GM03348 (cell line): ENCODE measurements at regions not wholly inside any gene's neighbourhood (a gene's known extent, or its start where the extent isn't known, plus 50 kb on each side); places are given as distances from the start of the nearest gene placed in this dataset.

Experiments
- DNase-seq: peaks from one replicate; pipeline ENCODE4 v3.0.0; 2012; ENCODE audit warnings: low spot score

DNA sequence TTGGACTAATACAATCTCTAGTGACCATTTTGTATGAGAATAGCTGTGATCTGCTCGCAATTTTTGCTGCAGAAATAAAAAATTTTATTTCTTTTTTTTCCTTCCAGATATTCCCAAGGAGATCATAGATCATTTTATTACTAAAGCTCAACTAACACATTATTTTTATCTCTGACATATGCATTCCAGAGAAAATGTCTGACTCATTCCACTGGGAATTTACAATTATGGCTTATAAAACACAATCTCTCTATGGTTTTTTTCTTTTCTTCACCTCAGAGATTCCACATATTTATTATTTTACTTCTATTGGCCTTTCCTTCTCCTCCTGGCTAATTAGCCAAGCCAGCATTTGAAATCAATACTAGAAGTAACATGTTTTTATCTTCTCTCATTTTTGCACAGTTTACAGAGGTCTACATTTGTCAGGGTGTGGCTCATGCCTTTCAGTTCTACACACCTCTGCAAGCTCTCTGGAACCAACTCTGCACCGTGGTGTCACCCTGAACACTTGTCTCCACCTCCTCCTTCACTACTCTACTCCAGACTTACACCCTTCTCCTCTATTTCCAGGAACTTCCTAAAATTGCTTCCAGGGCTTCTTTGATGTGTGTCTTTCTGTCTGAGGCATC is 59.8 kb upstream of the GPM6A start:
- DNase-seq: no peak

DNA sequence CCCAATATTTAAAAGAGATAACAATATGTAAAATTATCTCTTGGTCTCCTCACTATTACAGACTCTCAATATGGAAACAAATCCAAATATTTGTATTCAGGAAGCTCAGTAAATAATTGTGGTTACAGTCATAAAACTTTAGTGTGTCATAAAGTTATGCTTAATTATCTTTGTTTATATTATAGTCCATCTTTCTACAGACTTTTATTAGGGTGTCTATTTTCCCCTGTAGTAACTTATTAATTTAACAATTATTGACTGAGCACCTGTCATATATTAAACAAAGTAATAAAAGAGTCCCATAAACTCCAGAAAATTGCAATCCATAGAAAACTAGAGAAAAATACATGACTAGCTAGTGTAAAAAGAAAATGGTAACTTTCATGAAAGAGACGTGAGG is 61.6 kb upstream of the GPM6A start:
- no peak for DNase-seq

DNA sequence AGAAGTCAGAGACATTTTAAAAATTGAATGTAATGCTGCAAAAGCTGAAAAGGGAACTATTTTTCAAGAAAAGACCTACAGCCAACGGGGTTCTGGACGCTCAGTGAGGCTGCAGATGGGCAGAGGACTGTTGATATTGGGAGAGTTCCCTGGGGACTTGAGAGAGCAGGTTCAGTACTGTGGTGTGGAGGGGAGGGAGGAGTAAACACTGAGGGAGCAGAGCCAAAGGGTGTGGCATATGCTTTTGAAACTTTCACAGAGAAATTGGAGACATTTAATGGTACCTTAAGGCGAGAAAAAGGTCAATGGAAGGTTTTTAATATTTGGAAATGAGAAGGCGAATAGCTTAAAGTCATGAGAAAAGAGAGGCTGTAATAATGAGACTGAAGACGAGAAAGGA is 62.2 kb upstream of the GPM6A start:
- DNase-seq: no peak

DNA sequence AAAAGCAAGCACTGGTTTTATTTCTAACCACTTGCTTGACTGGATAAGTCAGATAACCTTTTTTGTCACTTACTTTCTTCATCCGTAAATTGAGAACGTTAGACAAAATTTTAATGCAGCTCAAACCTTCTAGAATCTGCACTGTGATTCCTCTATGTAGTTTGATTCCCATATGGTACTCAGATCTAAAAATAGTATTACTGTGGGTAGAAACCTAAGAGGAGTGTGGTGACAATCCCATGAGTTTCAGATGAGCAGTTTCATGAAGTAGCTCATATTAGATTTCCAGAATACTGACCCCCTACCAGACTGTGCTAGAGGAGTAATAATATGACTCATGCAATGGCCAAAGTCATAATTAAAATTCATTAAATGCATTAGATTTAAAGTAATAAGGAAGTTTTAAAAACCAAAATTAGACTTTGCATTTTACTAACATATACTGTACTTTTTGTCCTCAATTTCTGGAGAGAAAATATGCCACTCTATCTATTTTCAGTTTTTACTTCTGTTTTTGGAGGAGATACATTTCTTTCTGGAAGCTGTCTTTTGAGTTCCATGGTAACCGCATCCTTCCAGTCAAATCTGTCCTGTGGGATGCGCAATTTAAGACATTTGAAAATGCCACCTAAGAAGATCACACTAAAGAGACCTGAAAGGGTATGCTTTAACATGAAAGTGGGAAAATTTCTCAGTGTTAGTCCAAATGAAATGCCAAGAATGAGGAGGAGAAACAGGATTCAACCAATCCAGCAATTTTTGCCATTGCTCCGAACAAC is 64.1 kb upstream of the GPM6A start:
- no peak for DNase-seq

DNA sequence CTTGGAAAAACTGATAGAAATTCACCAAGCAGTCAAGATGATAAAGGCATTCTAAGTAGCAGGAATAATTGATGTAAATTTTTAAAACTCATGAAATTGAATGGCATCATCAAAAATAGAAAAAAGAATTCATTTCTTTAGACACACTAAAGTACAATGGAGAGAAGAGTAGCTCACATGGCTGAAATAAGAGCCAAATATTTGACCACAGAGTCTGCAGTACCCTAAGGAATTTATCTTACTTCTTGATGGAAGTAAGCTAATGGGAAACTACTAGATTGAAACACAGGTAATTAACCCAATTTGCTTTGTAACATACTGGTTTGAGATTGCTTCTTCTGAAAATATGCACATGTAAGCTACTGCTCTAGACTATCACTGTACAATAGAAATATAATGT is 70.8 kb upstream of the GPM6A start:
- no peak for DNase-seq

DNA sequence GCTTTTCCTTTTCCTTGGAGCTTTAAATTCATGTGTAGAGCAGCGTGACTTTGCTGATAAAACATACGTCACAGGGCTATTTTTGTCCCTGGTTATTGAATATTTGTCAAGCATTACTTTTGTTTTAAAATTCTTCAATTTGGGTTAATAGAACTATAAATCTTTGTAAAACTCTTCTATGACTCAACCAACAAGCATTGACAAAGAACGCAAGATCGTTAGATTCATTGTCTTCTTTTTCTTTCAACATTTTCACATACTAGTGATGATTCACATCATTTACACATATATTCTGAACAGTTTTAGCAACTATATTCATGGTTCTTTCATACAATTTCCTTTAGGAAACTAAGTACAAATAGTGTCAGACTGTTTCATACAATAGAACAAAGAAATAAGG is 72.0 kb upstream of the GPM6A start:
- no peak for DNase-seq

DNA sequence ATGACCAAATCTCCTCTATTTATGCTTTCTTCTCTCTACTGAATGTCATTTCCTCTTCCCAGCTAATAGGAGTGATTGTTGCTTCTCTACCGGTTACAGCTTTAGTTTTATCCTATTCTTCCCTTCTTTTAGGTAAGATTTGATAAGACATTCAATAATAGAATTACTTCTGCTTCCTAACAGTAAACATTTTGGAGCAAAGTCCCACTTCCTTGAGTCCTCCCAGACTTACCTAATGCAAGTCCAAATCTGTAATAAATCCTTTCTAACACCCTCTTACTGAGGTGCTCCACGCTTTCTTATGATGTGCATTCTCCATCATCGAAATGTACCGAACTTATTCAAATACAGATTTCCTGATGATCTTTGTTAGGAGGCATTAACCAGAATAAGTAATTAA is 79.2 kb upstream of the GPM6A start:
- DNase-seq: no peak

DNA sequence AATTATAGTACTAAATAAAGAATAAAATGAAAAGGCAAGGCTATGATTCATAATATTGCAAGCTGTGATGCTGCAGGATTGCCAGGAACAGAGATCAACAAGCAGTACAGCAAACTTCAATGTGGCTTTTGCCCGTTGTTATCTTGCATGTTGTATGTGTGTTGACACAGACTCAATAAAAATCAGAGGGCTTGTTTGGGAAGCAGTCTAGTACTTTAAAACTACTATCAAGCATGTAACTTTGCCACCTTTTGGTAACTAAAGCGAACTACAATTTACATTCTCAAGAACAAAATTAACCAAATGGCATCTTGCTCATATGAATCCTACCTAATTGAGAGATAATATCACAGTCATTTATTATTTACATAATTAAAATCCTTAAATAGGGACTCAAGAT is 79.8 kb upstream of the GPM6A start:
- peak; percentile 27 for DNase-seq

DNA sequence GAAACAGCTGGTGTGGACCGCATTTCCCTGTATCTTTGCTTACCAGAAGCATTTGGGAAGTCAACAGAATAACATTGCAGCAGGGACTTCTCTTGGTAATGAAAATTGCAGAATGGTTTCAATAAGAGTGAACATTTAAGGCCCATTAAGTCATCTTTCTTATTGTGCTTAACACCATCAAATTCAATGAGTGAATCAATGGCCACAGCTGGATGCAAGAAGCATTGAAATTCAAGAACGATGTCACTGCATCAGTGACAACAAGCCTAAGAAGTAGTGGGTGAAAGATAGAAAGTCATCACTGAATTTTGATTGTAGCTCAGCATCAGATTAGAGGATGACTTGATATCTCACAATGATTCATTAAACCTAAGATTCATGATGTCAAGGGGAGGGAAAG is 93.9 kb upstream of the GPM6A start:
- no peak for DNase-seq

DNA sequence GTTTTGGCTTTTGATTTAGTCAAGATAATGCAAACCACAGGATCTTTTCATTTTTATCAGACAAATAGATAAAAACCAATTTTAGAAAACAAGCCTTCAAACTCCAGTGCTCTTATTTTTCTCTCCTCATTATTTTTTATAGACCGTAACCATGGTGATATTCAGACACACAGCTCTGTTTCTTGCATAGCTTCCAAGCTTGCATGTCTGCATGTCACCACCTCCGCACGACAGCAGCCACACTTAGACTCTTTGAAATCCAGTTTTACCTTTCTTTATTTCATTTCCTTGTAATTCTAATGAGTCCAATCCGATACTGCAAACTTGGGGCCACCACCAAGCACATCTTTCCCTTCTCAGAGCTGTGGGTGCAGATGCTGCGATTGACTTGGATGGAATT is 94.3 kb upstream of the GPM6A start:
- no peak for DNase-seq

DNA sequence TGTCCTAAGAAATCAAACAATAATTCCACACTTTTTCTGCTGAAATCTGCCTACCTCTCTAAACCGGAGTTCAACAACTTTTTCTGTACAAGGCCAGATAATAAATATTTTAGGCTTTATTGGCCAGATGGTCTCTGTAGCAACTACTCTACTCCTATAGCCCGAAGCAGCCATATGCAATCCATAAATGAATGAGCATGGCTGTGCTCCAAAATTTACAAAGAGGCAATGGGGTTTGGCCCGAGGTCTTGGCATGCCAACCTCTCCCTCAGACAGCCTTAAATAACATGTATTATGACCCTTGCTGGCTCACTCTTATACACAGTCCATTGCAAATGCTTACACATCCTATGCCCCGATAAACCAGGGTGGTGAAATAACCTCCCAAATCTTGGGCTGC is 98.6 kb upstream of the GPM6A start:
- DNase-seq: no peak

DNA sequence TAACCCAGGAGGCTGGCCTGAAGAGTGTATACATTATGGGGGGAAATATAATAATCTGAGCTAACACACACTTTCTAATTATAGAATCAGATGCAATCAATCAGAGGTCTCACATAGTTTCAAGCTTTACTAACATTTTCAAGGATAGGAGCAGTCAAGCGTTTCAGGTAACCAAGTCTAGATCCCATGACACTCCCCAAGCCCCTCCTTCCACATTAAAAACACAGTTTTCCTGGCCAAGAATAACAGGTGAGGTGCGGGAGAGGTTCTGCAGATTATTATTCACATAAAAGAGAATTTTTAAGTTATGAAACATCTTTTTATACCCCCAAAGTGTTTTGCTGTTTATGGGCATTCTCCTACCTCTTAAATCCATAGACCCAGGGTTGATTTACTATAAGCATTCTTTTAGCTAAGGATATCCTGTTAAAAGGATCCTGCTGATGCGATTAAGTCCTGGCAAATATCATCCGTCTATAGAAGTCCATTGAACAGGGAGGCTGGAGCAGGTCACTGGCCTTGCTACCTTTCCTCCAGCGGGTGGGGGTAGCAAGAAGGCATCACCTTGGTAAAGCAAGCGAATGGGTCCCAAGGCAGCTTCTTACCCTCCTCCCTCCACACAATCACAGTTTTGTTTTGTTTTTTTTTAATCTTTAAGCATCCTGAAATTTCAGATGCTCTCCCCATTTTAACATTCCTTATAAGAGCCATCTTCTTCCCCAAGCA is 104.7 kb upstream of the GPM6A start:
- no peak for DNase-seq

DNA sequence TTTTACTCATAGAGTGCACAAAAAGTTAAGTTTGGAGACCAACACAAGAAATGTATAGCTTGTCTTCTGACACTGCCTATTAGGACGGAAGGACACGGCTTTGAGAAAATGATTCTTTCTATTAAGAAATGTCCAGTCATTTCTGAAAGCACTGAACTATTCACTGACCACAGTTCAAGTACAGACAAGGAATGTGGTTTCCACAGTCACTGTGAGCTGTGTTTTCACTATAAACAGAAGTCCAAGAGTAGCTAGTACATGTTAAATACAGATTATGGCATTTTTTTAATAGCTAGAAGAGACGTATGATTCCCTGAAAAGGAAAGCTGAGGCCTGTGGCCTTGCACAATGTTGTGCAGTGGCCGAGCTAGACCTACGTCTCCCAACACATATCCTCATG is 115.1 kb upstream of the GPM6A start:
- no peak for DNase-seq

DNA sequence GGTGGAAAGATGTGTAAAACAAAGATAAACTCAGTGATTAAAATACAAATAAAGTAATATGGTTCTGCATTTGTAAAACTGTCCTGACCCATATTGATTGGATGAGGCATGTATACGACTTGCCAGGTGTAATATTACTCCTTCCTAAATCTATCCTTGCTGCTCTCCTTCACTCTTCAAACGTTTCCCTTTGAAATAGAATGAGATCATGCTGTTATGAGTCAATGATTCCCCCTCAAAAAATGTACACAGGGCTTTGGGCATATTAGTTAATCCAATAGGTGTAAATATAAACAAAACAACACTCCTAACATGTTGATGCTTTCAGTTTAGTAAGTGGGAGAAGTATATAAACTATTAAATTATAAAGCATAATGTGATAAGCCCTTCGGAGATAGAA is 117.4 kb upstream of the GPM6A start:
- DNase-seq: no peak

DNA sequence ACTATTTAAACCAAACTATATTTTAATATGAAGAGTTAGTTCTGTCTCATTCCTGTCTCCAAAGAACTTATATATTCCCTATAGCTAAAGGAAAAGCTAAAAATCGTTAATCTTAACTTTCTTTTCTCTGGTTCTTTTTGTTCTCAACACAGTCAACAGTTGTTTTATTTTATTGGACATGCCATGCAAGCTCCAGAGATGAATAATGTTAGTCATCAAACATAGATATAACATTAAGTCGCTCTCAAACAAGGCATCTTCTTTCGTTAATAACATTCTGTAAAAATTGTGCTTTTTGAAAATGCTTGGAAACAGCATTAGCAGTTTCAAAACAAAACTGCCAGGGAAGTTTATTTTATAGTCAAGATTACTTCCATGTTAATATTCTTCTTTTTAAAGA is 117.9 kb upstream of the GPM6A start:
- no peak for DNase-seq

DNA sequence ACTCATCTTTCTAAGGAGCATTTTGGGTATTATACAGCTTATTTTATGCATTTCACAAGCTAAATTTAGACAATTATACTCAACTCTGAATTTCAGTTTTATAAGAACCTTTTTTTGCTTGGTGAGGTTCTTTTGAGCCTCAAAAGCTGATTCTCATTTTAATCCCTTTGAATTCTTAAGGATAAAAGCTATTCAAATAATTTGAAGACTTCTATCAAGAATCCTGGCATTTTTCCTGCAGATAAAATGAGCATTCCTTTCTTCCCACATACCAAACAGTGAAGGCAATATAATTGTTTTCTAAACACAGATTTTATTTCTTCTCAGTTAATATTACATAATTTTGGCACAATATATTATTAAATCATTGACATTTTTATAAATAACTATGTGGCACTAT is 118.4 kb upstream of the GPM6A start:
- DNase-seq: no peak

DNA sequence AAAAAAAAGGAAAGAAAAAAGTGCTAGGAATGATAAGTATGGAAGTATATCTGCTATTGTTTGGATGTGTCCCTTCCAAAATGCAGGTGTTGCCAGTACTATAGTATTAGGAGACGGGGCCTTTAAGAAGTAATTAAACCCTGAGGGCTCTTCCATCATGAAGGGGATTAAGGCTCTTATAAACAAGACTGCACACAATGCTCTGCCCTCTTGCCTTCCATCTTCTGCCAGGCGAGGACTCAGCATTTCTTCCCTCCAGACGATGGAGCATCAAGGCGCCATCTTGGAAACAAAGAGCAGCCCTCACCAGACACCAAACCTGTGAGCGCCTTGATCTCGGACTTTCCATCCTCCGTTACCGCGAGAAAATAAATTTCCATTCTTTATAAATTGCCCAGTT is 120.1 kb upstream of the GPM6A start:
- DNase-seq: no peak

DNA sequence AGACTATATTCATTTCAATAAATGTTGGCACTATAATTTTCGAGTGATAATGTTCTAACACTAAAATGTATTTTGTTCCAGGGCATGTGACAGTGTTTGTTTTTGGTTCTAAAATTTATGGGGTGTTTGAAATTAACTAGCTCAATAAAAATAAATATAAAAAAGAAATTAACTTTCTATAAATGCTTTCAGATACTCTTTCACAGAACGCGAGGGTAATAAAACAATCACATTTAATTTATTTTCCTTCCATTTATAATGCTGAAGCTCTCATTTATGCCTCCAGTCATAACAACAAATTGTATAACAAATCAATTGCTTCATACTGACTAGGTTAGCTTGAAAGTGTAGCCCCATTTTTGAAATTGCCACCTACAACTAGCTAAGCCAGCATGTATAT is 122.4 kb upstream of the GPM6A start:
- no peak for DNase-seq

DNA sequence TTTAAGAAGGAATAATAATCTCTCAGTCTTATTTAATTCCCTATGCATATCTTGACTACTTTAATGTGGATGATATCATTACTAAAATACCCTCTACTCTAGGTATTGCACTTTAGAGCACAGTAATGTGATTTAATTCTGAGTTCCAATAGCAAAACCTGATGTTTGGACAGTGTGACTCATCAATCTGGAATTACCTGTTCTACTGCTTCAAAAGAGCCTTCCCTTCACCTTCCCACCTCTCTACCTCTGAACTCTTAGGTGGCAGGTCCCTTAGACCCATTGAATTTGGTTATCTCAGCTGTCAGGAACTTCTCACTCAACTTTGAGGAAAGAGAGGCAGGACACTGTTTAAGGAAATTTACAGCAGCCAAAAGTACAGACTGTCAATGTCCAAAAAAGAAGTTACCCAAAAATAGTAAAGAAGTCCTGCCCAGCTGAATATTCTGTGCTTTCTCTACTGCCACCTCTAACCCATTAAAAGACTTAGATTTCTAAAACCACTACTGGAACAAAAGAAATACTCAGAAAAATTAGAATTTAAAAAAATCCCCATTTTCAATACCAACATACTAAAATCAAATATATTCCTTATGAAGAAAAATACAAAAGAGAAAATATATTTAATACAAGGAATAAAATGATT is 123.1 kb upstream of the GPM6A start:
- no peak for DNase-seq

DNA sequence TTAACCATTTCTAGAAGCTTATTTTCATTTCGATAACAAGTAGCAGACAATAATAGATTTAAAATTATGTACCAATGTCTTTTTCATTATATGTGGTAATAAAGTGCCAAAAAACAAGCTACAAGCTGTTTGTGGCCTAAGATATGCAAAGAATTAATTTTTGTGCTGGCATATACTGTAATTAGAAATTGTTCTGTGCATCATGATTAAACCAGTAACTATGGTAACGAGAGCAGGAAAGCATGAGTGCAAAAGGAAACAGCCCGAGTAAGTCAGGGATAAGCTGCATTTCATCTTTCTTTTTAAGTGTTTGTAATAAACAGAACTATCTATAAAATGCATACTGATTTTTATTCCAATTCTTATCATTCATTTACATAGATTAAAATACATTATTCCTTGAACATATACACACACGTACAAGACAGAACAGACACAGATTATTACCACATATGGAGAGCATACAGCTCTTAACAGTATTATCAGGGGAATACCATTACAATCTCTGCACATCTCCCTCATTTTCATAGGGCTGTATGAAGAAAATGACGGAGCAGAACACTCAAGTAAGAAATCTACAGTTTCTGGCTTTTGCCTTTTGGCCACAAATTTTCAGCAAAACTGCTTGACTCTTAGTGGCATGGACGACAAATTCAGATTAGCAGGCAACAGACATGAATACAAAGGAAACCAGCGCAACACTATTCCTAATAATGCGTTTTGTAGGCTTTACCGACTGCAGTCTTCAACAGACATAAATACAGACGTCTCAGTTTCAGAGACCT is 121.3 kb upstream of the WDR17 start:
- DNase-seq: no peak

DNA sequence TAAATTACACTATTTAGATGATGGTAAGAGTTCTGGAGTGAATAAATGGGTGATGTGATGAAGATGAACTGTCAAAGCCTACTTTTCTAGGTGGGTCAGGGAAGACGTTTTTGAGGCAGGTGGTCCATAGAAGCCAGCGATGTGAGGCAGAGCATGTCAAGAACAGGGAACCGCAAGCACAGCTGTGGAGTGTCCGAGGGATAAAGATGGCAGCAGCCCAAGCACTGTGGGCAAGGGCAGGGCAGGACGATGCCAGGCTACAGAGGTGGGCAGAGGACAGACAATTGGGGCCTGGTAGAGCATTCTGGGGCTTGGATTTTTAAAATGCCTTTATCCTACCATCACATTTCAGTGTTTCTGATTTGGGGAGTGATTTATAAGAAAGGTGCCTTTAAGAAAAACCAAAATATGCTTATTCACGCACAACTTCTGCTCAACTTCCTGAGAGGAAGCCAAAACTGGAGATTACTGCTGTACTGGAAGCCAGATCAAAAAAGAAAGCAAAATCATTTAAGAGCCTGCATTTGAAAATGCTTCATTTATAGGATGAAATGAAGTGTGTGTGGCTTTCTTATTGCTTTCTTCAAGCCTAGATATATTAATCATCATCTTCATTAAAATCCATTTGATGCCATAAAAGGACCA is 119.0 kb upstream of the WDR17 start:
- no peak for DNase-seq
